ENCODE measurements at regions not wholly inside any gene's neighbourhood (a gene's known extent, or its start where the extent isn't known, plus 50 kb on each side); places are given as distances from the start of the nearest gene placed in this dataset.
A peak's percentile ranks its signal among the peaks of the same experiment; 100 is the strongest.

DNA sequence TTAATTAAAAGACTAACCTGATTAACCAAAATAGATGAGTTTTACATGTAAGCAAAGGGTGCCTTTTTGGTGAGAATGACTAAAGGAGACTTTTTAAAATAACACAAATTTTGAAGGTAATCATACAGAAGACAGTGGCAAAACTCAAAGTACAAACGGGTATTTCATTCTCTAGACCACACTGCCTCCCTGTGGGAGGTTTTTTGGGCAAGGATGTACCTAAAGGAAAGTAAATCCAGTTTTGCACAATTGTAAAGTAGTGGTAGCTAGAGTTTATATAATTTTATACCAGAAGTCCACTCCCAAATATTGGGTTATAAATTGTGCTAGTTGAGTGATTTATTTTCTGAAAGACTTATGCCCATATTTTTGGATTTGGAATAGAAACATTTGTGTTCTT, 201.0 kb downstream of the PAPSS1 start:
- TF ChIP-seq EZH2 (IDR thresholded peaks at IDR 0.05; ENCODE audit: borderline replicate concordance, insufficient read depth, low read length, poor library complexity, severe bottlenecking), result no peak
- peak; percentile 61 for TF ChIP-seq CTCF (IDR thresholded peaks at IDR 0.05; ENCODE audit: poor library complexity, severe bottlenecking)

Data from neural cell (in vitro differentiated cells).